ENCODE measurements at regions not wholly inside any gene's neighbourhood (a gene's known extent, or its start where the extent isn't known, plus 50 kb on each side); places are given as distances from the start of the nearest gene placed in this dataset.

DNA sequence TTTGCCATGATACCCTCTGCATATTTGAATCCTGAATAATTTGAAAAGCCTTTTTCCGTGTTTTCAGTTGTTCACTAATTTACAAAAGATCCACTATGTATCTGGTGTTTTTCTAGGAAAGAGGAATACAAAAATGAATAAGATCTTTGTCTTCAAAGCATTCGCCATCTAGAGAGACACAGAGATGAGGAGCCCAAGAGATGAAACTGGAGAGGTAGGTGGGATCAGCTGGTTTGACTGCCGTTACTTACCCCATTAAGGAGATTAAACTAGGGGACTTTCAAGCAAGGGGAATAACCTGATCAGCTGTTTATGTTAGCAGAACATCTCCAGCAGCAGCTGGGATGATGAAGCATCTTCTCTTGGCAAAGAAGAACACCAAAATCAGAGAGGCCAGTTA, 150.2 kb upstream of the SATB2 start:
- H3K36me3 ChIP-seq (ENCODE audit: control insufficient read depth in 2 of 2, extremely low read depth in 1 of 2, insufficient read depth in 1 of 2, low read length in 1 of 2): no peaks in the 10 kb centered on the region
- CTCF ChIA-PET: no interaction called here
- no CpG with 5 or more reads among the region's 3 CpGs for WGBS (ENCODE audit: insufficient coverage)
- Mint-ChIP-seq H3K4me1 (peaks cover 0 to 2% (median 2%) of the 10 kb centered on the region in 3 donors), H3K4me3 (no peak overlapping the region), H3K27ac (no peak overlapping the region), H3K9me3 (peaks cover 0 to 4% (median 0%) of the 10 kb centered on the region in 3 donors), H3K27me3 (peaks cover 5 to 13% of the 10 kb centered on the region in 2 donors), H3K36me3 (no peaks in the 10 kb centered on the region)
- ATAC-seq (replicated peaks in 1 of 4) (no peak), DNase-seq (no peak)
- no peak overlapping the region for H3K4me3 ChIP-seq (ENCODE audit: control insufficient read depth in 1 of 2, extremely low read depth in 1 of 2, low read length in 1 of 2)
- peaks cover 0 to 2% of the 10 kb centered on the region in 2 experiments for H3K27me3 ChIP-seq (replicated peaks in 1 of 2; ENCODE audit: control insufficient read depth in 2 of 2, extremely low read depth in 1 of 2, insufficient read depth in 2 of 2, low read length in 1 of 2)
- POLR2A ChIA-PET: no interaction called here
- H3K9me3 ChIP-seq: no peaks in the 10 kb centered on the region
- H3K27ac ChIP-seq (ENCODE audit: low read length): no peak overlapping the region
- no peaks in the 10 kb centered on the region for H3K4me1 ChIP-seq (ENCODE audit: control insufficient read depth in 1 of 2, extremely low read depth in 1 of 2, insufficient read depth in 2 of 2, low read length in 2 of 2)

DNA sequence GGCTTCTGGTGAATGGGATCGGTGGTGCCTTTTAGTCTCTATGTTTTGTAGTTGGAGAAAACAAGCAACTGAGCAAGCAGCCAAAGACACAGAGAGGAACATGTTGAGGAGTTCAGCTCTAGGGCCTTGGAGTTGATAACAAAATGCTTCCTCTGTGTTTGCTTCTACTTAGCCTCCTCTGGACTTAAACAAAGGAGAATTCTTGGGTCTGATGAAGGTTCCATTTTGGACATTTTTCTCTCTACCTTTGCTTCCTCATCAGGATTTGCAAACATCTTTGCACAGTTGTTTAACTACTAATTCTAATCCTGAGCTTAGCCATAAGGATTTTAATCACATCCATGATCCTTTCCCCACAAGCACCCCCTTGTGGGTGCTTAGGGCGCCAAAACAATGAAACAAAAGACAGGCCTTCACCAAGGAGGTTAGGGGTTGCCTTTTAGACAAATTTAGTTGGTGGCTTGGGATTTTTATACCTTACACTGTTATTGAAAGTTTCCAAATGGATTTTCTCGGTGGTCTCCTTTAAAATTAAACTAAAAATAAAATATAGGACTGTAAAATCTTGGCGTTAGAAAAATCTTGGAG, 148.5 kb upstream of the SATB2 start:
- peaks cover 0 to 2% of the 10 kb centered on the region in 2 experiments for H3K27me3 ChIP-seq (replicated peaks in 1 of 2; ENCODE audit: control insufficient read depth in 2 of 2, extremely low read depth in 1 of 2, insufficient read depth in 2 of 2, low read length in 1 of 2)
- H3K4me1 ChIP-seq (ENCODE audit: control insufficient read depth in 1 of 2, extremely low read depth in 1 of 2, insufficient read depth in 2 of 2, low read length in 2 of 2): no peaks in the 10 kb centered on the region
- Mint-ChIP-seq H3K27me3 (peaks cover 6 to 10% of the 10 kb centered on the region in 2 donors), H3K4me3 (no peak overlapping the region), H3K36me3 (no peaks in the 10 kb centered on the region), H3K9me3 (peaks cover 0 to 4% (median 0%) of the 10 kb centered on the region in 3 donors), H3K27ac (no peak overlapping the region), H3K4me1 (peaks cover 0 to 2% (median 2%) of the 10 kb centered on the region in 3 donors)
- CTCF ChIA-PET: no interaction called here
- H3K9me3 ChIP-seq: no peaks in the 10 kb centered on the region
- POLR2A ChIA-PET: no interaction called here
- WGBS (ENCODE audit: insufficient coverage): no CpG with 5 or more reads among the region's 4 CpGs
- DNase-seq (no peak), ATAC-seq (replicated peaks in 1 of 4) (no peak)
- H3K27ac ChIP-seq (ENCODE audit: low read length): no peak overlapping the region
- H3K36me3 ChIP-seq (ENCODE audit: control insufficient read depth in 2 of 2, extremely low read depth in 1 of 2, insufficient read depth in 1 of 2, low read length in 1 of 2): no peaks in the 10 kb centered on the region
- H3K4me3 ChIP-seq (ENCODE audit: control insufficient read depth in 1 of 2, extremely low read depth in 1 of 2, low read length in 1 of 2): no peak overlapping the region

DNA sequence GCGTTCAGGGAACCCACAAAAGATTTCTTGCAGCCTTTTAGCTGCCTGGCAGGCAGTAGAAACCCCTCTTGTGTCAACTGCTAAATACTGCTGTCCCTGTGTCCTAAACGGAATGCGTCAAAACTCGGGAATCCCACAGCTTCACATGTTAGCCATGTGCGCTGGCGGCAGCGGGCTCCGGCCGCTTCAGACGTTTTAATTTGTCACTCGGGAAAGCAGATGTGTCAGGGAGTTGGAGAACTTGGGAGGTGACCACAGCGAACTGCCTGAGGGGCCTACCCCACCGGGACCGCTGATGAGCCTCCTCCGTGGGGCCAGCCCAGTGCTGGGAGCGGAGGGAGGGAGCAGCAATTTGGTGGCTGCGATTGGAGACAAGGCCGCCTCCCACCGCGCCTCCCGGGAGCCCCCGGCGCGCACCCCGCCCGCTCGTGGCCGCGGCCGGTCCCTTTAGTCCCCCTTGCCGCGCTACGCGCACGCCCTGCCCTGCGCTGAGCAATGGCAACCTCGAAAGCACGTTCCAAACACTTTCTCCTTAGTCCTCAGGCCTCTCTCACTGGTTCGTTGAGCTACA, 146.1 kb upstream of the SATB2 start:
- Histone ChIP-seq H3K27me3 (replicated peaks in 1 of 2; ENCODE audit: control insufficient read depth in 2 of 2, extremely low read depth in 1 of 2, insufficient read depth in 2 of 2, low read length in 1 of 2) (peaks cover 0 to 2% of the 10 kb centered on the region in 2 experiments), H3K9me3 (no peaks in the 10 kb centered on the region), H3K4me3 (ENCODE audit: control insufficient read depth in 1 of 2, extremely low read depth in 1 of 2, low read length in 1 of 2) (no peak overlapping the region), H3K4me1 (ENCODE audit: control insufficient read depth in 1 of 2, extremely low read depth in 1 of 2, insufficient read depth in 2 of 2, low read length in 2 of 2) (no peaks in the 10 kb centered on the region), H3K36me3 (ENCODE audit: control insufficient read depth in 2 of 2, extremely low read depth in 1 of 2, insufficient read depth in 1 of 2, low read length in 1 of 2) (no peaks in the 10 kb centered on the region), H3K27ac (ENCODE audit: low read length) (no peak overlapping the region)
- POLR2A ChIA-PET: no interaction called here
- no peaks in the 10 kb centered on the region for H3K36me3 Mint-ChIP-seq
- H3K9me3 Mint-ChIP-seq: no peaks in the 10 kb centered on the region
- no peak overlapping the region for H3K27ac Mint-ChIP-seq
- H3K4me3 Mint-ChIP-seq: no peak overlapping the region
- DNase-seq (no peak), ATAC-seq (replicated peaks in 1 of 4) (no peak)
- WGBS (ENCODE audit: insufficient coverage): 90% methylated on average over 32 of the region's 39 CpGs
- CTCF ChIA-PET: interaction anchor here in 1 of 2 donors (0.5 kb wide), 1 partner anchor 1212 kb away, joined by 7 read pairs; no protein-coding TSS in a partner anchor
- peaks cover 0 to 2% (median 2%) of the 10 kb centered on the region in 3 donors for H3K4me1 Mint-ChIP-seq
- peaks cover 6 to 10% of the 10 kb centered on the region in 2 donors for H3K27me3 Mint-ChIP-seq

DNA sequence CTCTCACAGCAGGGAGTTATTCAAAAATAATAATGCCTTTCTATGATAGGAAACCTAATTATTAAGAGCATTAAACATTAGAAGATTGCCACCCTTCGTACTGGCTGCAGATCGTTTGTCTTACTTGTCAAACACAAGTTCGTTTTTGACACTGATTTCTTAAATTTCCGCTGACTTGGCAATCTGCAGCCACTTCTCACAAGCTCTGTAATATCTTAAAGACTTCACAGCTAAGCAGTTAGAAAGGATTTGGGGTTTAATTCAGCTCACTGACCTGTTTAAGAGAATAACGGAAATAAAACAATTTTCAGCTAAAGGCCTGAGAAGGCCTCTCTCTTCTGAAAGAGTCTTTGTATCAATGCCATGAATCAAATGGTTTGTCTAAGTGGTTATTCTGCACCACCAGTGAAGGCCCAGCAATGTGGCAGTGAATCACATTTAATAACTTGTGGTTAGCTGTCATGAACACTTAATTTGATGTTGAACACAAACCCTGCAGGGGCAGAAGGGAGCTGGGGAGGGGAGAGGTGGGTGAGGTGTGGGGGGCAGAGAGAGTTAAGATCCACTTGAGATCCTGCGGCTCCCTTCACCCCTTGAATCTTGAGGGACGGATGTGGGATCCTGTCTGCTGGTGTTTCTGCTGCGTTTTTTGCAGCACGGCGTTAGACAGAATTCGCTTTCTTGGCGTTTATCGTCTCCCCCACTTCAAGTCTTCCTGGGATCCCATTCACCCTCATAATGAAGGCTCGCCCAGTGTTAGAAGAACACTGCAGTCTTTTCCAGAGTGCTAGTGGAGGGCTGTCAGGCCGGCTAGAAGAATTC, 145.4 kb upstream of the SATB2 start:
- DNase-seq: no peak
- ChIA-PET CTCF (no interaction called here), POLR2A (no interaction called here)
- peaks cover 0 to 2% of the 10 kb centered on the region in 2 experiments for H3K27me3 ChIP-seq (replicated peaks in 1 of 2; ENCODE audit: control insufficient read depth in 2 of 2, extremely low read depth in 1 of 2, insufficient read depth in 2 of 2, low read length in 1 of 2)
- no peak overlapping the region for H3K4me3 Mint-ChIP-seq
- H3K36me3 Mint-ChIP-seq: no peaks in the 10 kb centered on the region
- no peaks in the 10 kb centered on the region for H3K4me1 ChIP-seq (ENCODE audit: control insufficient read depth in 1 of 2, extremely low read depth in 1 of 2, insufficient read depth in 2 of 2, low read length in 2 of 2)
- no peaks in the 10 kb centered on the region for H3K9me3 ChIP-seq
- no peak overlapping the region for H3K4me3 ChIP-seq (ENCODE audit: control insufficient read depth in 1 of 2, extremely low read depth in 1 of 2, low read length in 1 of 2)
- 70% methylated on average over 8 of the region's 15 CpGs for WGBS (ENCODE audit: insufficient coverage)
- H3K36me3 ChIP-seq (ENCODE audit: control insufficient read depth in 2 of 2, extremely low read depth in 1 of 2, insufficient read depth in 1 of 2, low read length in 1 of 2): no peaks in the 10 kb centered on the region
- no peak for ATAC-seq (replicated peaks in 1 of 4)
- H3K27me3 Mint-ChIP-seq: peaks cover 6 to 10% of the 10 kb centered on the region in 2 donors
- no peak overlapping the region for H3K27ac ChIP-seq (ENCODE audit: low read length)
- H3K27ac Mint-ChIP-seq: no peak overlapping the region
- H3K9me3 Mint-ChIP-seq: no peaks in the 10 kb centered on the region
- H3K4me1 Mint-ChIP-seq: peaks cover 0 to 2% (median 2%) of the 10 kb centered on the region in 3 donors

DNA sequence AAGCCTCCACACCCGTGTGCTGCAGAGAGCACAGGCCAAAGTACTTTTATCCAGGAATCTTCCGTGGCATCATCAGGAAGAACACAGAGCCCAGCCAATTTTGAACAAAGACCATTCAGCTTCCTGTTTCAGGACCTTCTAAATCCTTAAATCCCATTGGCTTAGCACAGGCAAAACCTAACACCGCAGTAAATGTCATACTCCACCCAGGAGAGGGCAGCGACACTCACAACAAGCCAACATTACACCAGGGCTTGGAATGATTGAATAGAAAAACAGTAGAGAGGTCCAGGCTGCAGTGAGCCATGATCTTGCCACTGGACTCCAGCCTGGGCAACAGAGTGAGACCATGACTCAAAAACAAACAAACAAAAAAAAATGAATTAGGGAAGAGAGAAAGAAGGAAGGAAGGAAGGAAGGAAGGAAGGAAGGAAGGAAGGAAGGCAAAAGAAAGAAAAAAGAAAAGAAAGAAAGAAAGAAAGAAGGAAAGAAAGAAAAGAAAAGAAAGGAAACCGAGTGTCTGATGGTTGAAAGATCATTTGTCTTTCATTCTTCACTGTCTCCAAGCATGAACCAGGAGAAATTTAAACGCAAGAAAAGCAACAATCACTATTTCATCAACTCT, 144.6 kb upstream of the SATB2 start:
- Histone ChIP-seq H3K4me1 (ENCODE audit: control insufficient read depth in 1 of 2, extremely low read depth in 1 of 2, insufficient read depth in 2 of 2, low read length in 2 of 2) (no peaks in the 10 kb centered on the region), H3K9me3 (no peaks in the 10 kb centered on the region), H3K36me3 (ENCODE audit: control insufficient read depth in 2 of 2, extremely low read depth in 1 of 2, insufficient read depth in 1 of 2, low read length in 1 of 2) (no peaks in the 10 kb centered on the region), H3K27ac (ENCODE audit: low read length) (no peak overlapping the region), H3K27me3 (replicated peaks in 1 of 2; ENCODE audit: control insufficient read depth in 2 of 2, extremely low read depth in 1 of 2, insufficient read depth in 2 of 2, low read length in 1 of 2) (peaks cover 0 to 2% of the 10 kb centered on the region in 2 experiments), H3K4me3 (ENCODE audit: control insufficient read depth in 1 of 2, extremely low read depth in 1 of 2, low read length in 1 of 2) (no peak overlapping the region)
- no peak overlapping the region for H3K4me3 Mint-ChIP-seq
- DNase-seq: no peak
- 77% methylated on average over 2 of the region's 6 CpGs for WGBS (ENCODE audit: insufficient coverage)
- H3K27me3 Mint-ChIP-seq: peaks cover 6 to 10% of the 10 kb centered on the region in 2 donors
- ATAC-seq (replicated peaks in 1 of 4): no peak
- no peaks in the 10 kb centered on the region for H3K36me3 Mint-ChIP-seq
- ChIA-PET POLR2A (no interaction called here), CTCF (no interaction called here)
- no peaks in the 10 kb centered on the region for H3K9me3 Mint-ChIP-seq
- peaks cover 0 to 2% (median 2%) of the 10 kb centered on the region in 3 donors for H3K4me1 Mint-ChIP-seq
- H3K27ac Mint-ChIP-seq: no peak overlapping the region

DNA sequence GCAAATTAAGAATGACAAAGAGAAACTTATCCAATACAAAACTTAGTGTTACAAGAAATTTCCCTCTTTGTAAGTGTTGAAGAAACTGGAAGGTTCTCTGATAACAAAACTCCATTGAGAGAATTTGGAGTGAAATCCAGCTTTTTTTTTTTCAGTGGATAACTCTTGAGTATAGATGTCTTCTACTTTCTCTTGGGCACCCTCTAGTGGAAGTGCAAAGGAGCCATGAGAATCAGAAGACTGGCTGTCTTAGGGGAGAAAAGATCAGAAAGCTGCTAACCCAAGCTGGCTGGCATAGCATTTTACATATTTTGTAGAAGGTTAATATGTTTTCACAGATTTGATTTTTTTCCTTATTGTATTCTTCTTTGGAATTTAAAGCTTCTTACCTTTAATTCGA, 138.8 kb upstream of the SATB2 start:
- H3K27me3 ChIP-seq (replicated peaks in 1 of 2; ENCODE audit: control insufficient read depth in 2 of 2, extremely low read depth in 1 of 2, insufficient read depth in 2 of 2, low read length in 1 of 2): no peaks in the 10 kb centered on the region
- H3K36me3 ChIP-seq (ENCODE audit: control insufficient read depth in 2 of 2, extremely low read depth in 1 of 2, insufficient read depth in 1 of 2, low read length in 1 of 2): no peaks in the 10 kb centered on the region
- Mint-ChIP-seq H3K27me3 (peaks cover 2 to 17% of the 10 kb centered on the region in 2 donors), H3K9me3 (no peaks in the 10 kb centered on the region), H3K4me3 (no peak overlapping the region), H3K4me1 (no peaks in the 10 kb centered on the region), H3K36me3 (no peaks in the 10 kb centered on the region), H3K27ac (no peak overlapping the region)
- H3K4me3 ChIP-seq (ENCODE audit: control insufficient read depth in 1 of 2, extremely low read depth in 1 of 2, low read length in 1 of 2): no peak overlapping the region
- WGBS (ENCODE audit: insufficient coverage): no CpG with 5 or more reads among the region's 1 CpG
- no peaks in the 10 kb centered on the region for H3K9me3 ChIP-seq
- ChIA-PET CTCF (no interaction called here), POLR2A (no interaction called here)
- DNase-seq: peak in 1 of 35 experiments; percentile 9
- no peak overlapping the region for H3K27ac ChIP-seq (ENCODE audit: low read length)
- no peak for ATAC-seq (replicated peaks in 1 of 4)
- no peaks in the 10 kb centered on the region for H3K4me1 ChIP-seq (ENCODE audit: control insufficient read depth in 1 of 2, extremely low read depth in 1 of 2, insufficient read depth in 2 of 2, low read length in 2 of 2)
